SU-DHL-6 (cell line): ENCODE measurements at regions not wholly inside any gene's neighbourhood (a gene's known extent, or its start where the extent isn't known, plus 50 kb on each side); places are given as distances from the start of the nearest gene placed in this dataset.

Experiments used
- H2AFZ ChIP-seq: fragments of 200-600 bp; sonication (generic); 2 replicates; pipeline ENCODE4 v1.6.1; 2014; ENCODE audit warnings: low read depth, mild to moderate bottlenecking, moderate library complexity, mixed read lengths, antibody characterized with exemption, low read length; ENCODE audit not compliant: severe bottlenecking
- H3F3A ChIP-seq: fragments of 200-600 bp; shearing (Covaris generic); 2 replicates; pipeline ENCODE4 v1.6.0; 2016; ENCODE audit warnings: antibody characterized with exemption, mild to moderate bottlenecking; ENCODE audit not compliant: insufficient read depth
- H3K27ac ChIP-seq: fragments of 200-600 bp; sonication (generic); 2 replicates; pipeline ENCODE4 v1.5.1; 2016; ENCODE audit warnings: low read depth, mild to moderate bottlenecking, low read length, moderate library complexity, mixed read lengths
- H3K27me3 ChIP-seq: fragments of 200-600 bp; sonication (generic), shearing (Covaris generic); 2 replicates; pipeline ENCODE4 v1.6.0; 2014; ENCODE audit warnings: mild to moderate bottlenecking, low read length
- H3K36me3 ChIP-seq: fragments of 200-600 bp; sonication (generic); 2 replicates; pipeline ENCODE4 v1.6.1; 2014; ENCODE audit warnings: mild to moderate bottlenecking, low read length, mixed read lengths
- H3K4me2 ChIP-seq: fragments of 300-600, 200-600 bp; shearing (Covaris generic), sonication (generic); 2 replicates; pipeline ENCODE4 v1.6.0; 2014; ENCODE audit warnings: low read length, low read depth, mild to moderate bottlenecking; ENCODE audit not compliant: poor library complexity, severe bottlenecking
- H3K4me3 ChIP-seq: fragments of 200-600 bp; sonication (generic); 2 replicates; pipeline ENCODE4 v1.5.1; 2014; ENCODE audit warnings: antibody characterized with exemption, low read length, mild to moderate bottlenecking, mixed read lengths; ENCODE audit not compliant: insufficient read depth, poor library complexity, severe bottlenecking
- H3K79me2 ChIP-seq: fragments of 200-600 bp; sonication (generic); 2 replicates; pipeline ENCODE4 v1.6.1; 2014; ENCODE audit warnings: mild to moderate bottlenecking, low read length, moderate library complexity; ENCODE audit not compliant: insufficient read depth
- H3K9ac ChIP-seq: fragments of 200-600 bp; sonication (generic); 2 replicates; pipeline ENCODE4 v1.7.0; 2014; ENCODE audit warnings: mild to moderate bottlenecking, low read length
- H3K9me2 ChIP-seq: fragments of 200-600 bp; sonication (generic); replicated peaks from 2 replicates; pipeline ENCODE4 v1.6.1; 2014; ENCODE audit warnings: low read length; ENCODE audit not compliant: insufficient read depth
- H3K9me3 ChIP-seq: fragments of 200-600 bp; sonication (generic); 2 replicates; pipeline ENCODE4 v1.6.1; 2014; ENCODE audit warnings: low read length, mixed read lengths; ENCODE audit not compliant: insufficient read depth
- H4K20me1 ChIP-seq: fragments of 200-600 bp; sonication (generic); 2 replicates; pipeline ENCODE4 v1.6.1; 2014; ENCODE audit warnings: low read depth, mild to moderate bottlenecking, antibody characterized with exemption, low read length, moderate library complexity, mixed read lengths
- EZH2phosphoT487 ChIP-seq: fragments of 200-600 bp; sonication (generic), shearing (Covaris generic); conservative IDR thresholded peaks from 2 replicates; pipeline ENCODE4 v1.6.1; 2018; ENCODE audit warnings: mild to moderate bottlenecking, antibody characterized with exemption, low read length, moderate library complexity, mixed read lengths
- TF ChIP-seq, protein P1 (sequence below): fragments of 200-600 bp; sonication (generic); IDR thresholded peaks from one replicate; pipeline ENCODE4 v1.5.1; 2017; ENCODE audit warnings: antibody characterized with exemption, mild to moderate bottlenecking, low read length, moderate library complexity; ENCODE audit not compliant: insufficient read depth, poor library complexity, severe bottlenecking

DNA sequence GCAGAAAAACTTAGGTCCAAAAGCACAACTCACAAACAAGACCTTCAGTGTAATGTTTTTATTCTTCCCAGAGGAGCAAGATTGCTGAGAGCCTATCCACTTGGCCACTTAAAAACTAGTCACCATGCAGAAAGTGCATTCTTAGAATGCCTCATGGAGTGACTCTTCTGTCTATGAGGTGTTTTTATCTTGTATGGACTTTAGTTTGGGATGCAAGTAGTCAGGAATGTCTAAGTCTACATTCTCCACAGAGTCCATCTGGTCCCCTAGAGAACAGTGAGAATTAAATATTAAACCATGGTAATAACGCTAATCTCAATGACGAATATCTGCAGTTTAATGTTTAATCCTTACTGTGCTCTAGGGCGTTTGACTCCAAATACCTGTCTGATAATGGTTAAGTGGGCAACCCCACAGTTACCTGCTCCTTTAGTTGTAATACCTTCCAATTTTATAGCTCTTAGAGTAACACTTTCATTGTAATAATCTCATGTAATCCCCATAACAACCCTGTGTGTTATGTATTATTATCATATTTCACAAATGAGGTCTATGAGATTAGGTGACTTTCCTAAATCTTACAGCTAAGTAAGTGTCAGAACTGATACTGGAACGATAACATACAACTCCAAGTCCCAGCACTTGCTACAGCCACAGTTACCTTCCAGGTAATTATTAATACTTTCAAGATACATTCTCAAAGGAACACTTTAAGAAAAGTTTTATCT lies 235.6 kb upstream of the JADE1 start:
- Histone ChIP-seq H3K4me2 (no peak overlapping the region), H3K9ac (no peak overlapping the region), H2AFZ (no peak overlapping the region), H3K4me3 (no peak overlapping the region), H3K9me3 (no peaks in the 10 kb centered on the region), H3K27ac (no peak overlapping the region), H3F3A (no peaks in the 10 kb centered on the region), H3K36me3 (no peaks in the 10 kb centered on the region), H3K79me2 (no peaks in the 10 kb centered on the region), H4K20me1 (no peaks in the 10 kb centered on the region), H3K9me2 (no peaks in the 10 kb centered on the region), H3K27me3 (no peaks in the 10 kb centered on the region)
- TF ChIP-seq, protein P1, sequence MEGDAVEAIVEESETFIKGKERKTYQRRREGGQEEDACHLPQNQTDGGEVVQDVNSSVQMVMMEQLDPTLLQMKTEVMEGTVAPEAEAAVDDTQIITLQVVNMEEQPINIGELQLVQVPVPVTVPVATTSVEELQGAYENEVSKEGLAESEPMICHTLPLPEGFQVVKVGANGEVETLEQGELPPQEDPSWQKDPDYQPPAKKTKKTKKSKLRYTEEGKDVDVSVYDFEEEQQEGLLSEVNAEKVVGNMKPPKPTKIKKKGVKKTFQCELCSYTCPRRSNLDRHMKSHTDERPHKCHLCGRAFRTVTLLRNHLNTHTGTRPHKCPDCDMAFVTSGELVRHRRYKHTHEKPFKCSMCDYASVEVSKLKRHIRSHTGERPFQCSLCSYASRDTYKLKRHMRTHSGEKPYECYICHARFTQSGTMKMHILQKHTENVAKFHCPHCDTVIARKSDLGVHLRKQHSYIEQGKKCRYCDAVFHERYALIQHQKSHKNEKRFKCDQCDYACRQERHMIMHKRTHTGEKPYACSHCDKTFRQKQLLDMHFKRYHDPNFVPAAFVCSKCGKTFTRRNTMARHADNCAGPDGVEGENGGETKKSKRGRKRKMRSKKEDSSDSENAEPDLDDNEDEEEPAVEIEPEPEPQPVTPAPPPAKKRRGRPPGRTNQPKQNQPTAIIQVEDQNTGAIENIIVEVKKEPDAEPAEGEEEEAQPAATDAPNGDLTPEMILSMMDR = no peak
- TF ChIP-seq EZH2phosphoT487 = no peak

DNA sequence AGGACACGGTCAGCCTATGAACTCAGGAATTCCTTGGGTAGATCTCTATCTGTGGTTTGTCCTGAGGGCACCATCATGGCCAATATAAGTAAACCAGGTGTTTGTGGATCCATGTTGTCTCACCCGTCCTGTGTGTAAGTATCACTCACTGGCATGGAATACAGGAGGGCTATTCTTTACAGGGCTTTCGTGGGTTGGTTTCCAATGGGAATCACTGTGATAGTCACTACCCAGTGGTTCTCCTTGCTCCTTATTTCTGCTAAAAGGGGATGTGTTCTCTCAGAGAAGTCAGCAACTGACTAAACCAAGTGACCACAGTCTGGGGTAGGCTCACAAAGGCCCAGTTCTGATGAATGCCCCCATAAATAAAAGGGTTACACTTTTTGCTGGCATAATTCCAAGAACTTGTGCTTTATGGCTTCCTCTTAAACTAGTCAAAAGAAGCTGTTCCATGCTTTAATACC lies 236.7 kb upstream of the JADE1 start:
- Histone ChIP-seq H3K4me2 (no peak overlapping the region), H3K27ac (no peak overlapping the region), H3K4me3 (no peak overlapping the region), H2AFZ (no peak overlapping the region), H3K27me3 (no peaks in the 10 kb centered on the region), H3K9me3 (no peaks in the 10 kb centered on the region), H3K9me2 (no peaks in the 10 kb centered on the region), H3F3A (no peaks in the 10 kb centered on the region), H3K9ac (no peak overlapping the region), H3K36me3 (no peaks in the 10 kb centered on the region), H4K20me1 (no peaks in the 10 kb centered on the region), H3K79me2 (no peaks in the 10 kb centered on the region)
- TF ChIP-seq, protein P1 = no peak
- no peak for TF ChIP-seq EZH2phosphoT487

DNA sequence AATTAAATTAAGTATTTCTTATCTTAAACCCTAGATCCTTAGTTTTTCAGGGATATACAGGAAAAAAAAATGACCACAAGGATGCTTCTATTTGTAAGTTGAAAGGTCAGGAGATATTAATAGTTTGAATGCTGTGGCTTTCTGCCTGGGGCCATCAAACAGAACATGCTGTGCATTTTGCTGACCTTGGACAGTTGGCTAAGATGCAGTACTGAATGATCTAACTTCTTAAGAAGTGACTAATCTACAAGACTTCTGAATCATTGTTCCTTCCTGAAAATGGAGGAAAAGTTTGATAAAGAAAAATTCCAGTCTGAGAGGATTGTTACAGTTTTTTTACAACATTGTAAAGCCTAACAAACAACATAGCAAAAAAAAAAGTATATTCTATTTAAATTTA lies 237.8 kb upstream of the JADE1 start:
- Histone ChIP-seq H3K79me2 (no peaks in the 10 kb centered on the region), H3K9me3 (no peaks in the 10 kb centered on the region), H3K36me3 (no peaks in the 10 kb centered on the region), H3K27ac (no peak overlapping the region), H3K27me3 (no peaks in the 10 kb centered on the region), H4K20me1 (no peaks in the 10 kb centered on the region), H3K9me2 (no peaks in the 10 kb centered on the region), H3F3A (no peaks in the 10 kb centered on the region), H3K9ac (no peak overlapping the region), H3K4me3 (no peak overlapping the region), H2AFZ (no peak overlapping the region), H3K4me2 (no peak overlapping the region)
- TF ChIP-seq, protein P1 = no peak
- TF ChIP-seq EZH2phosphoT487 = no peak
